ENCODE measurements at regions not wholly inside any gene's neighbourhood (a gene's known extent, or its start where the extent isn't known, plus 50 kb on each side); places are given as distances from the start of the nearest gene placed in this dataset.

DNA sequence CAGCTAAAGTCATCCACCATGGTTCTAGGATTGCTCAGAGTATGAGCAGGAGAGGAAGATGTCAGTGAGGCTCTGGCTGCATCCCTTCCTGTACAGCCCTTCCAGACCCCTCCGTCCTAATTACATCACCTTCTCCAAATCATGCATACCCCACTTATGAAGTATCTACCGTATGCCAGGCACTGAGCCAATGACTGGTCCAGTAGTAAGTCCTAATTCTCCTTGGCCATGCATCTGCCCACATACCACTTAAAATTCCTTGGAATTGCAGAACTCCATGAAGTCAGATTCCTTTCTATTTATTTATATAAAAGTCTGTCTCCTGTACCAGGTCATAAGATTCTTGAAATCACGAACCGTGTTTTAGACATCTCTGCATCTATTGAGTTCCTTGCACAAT lies 106.1 kb downstream of the SEC16B start:
- Histone ChIP-seq H3K79me2 (replicated peaks; ENCODE audit: insufficient read depth, low read length) (no peaks in the 10 kb centered on the region), H3K36me3 (ENCODE audit: insufficient read depth, low read length) (no peaks in the 10 kb centered on the region), H3K9me3 (ENCODE audit: low read length) (no peaks in the 10 kb centered on the region), H4K20me1 (ENCODE audit: insufficient read depth) (no peaks in the 10 kb centered on the region), H3K27me3 (ENCODE audit: insufficient read depth, low read depth, low read length) (no peaks in the 10 kb centered on the region), H2AFZ (ENCODE audit: low read depth, low read length) (no peak overlapping the region), H3K4me2 (ENCODE audit: low read length) (no peak overlapping the region), H3K27ac (ENCODE audit: low read length) (no peak overlapping the region), H3K9me2 (ENCODE audit: insufficient read depth, low read length) (no peaks in the 10 kb centered on the region), H3F3A (ENCODE audit: insufficient read depth, low read length, poor library complexity, severe bottlenecking) (no peaks in the 10 kb centered on the region), H3K9ac (ENCODE audit: low read length) (no peak overlapping the region), H3K4me3 (ENCODE audit: low read length) (no peak overlapping the region)
- no peak for TF ChIP-seq RAD21 (conservative IDR thresholded peaks at IDR 0.05)
- no peak for TF ChIP-seq MXI1 (conservative IDR thresholded peaks at IDR 0.05; ENCODE audit: poor library complexity, severe bottlenecking)
- TF ChIP-seq EZH2 (IDR thresholded peaks at IDR 0.05; ENCODE audit: borderline replicate concordance, insufficient read depth, low read length, poor library complexity, severe bottlenecking): no peak
- no peak for TF ChIP-seq SMC3 (conservative IDR thresholded peaks at IDR 0.05; ENCODE audit: poor library complexity)
- TF ChIP-seq, protein P1, sequence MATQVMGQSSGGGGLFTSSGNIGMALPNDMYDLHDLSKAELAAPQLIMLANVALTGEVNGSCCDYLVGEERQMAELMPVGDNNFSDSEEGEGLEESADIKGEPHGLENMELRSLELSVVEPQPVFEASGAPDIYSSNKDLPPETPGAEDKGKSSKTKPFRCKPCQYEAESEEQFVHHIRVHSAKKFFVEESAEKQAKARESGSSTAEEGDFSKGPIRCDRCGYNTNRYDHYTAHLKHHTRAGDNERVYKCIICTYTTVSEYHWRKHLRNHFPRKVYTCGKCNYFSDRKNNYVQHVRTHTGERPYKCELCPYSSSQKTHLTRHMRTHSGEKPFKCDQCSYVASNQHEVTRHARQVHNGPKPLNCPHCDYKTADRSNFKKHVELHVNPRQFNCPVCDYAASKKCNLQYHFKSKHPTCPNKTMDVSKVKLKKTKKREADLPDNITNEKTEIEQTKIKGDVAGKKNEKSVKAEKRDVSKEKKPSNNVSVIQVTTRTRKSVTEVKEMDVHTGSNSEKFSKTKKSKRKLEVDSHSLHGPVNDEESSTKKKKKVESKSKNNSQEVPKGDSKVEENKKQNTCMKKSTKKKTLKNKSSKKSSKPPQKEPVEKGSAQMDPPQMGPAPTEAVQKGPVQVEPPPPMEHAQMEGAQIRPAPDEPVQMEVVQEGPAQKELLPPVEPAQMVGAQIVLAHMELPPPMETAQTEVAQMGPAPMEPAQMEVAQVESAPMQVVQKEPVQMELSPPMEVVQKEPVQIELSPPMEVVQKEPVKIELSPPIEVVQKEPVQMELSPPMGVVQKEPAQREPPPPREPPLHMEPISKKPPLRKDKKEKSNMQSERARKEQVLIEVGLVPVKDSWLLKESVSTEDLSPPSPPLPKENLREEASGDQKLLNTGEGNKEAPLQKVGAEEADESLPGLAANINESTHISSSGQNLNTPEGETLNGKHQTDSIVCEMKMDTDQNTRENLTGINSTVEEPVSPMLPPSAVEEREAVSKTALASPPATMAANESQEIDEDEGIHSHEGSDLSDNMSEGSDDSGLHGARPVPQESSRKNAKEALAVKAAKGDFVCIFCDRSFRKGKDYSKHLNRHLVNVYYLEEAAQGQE (IDR thresholded peaks at IDR 0.05; ENCODE audit: borderline replicate concordance): no peak
- TF ChIP-seq EP300 (conservative IDR thresholded peaks at IDR 0.05; ENCODE audit: poor library complexity, severe bottlenecking): no peak
- no peak for TF ChIP-seq POLR2AphosphoS5 (IDR thresholded peaks at IDR 0.05)
- TF ChIP-seq TAF1 (IDR thresholded peaks at IDR 0.05; ENCODE audit: low read depth): no peak
- TF ChIP-seq, protein P2, sequence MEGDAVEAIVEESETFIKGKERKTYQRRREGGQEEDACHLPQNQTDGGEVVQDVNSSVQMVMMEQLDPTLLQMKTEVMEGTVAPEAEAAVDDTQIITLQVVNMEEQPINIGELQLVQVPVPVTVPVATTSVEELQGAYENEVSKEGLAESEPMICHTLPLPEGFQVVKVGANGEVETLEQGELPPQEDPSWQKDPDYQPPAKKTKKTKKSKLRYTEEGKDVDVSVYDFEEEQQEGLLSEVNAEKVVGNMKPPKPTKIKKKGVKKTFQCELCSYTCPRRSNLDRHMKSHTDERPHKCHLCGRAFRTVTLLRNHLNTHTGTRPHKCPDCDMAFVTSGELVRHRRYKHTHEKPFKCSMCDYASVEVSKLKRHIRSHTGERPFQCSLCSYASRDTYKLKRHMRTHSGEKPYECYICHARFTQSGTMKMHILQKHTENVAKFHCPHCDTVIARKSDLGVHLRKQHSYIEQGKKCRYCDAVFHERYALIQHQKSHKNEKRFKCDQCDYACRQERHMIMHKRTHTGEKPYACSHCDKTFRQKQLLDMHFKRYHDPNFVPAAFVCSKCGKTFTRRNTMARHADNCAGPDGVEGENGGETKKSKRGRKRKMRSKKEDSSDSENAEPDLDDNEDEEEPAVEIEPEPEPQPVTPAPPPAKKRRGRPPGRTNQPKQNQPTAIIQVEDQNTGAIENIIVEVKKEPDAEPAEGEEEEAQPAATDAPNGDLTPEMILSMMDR (IDR thresholded peaks at IDR 0.05; ENCODE audit: poor library complexity, severe bottlenecking): no peak

DNA sequence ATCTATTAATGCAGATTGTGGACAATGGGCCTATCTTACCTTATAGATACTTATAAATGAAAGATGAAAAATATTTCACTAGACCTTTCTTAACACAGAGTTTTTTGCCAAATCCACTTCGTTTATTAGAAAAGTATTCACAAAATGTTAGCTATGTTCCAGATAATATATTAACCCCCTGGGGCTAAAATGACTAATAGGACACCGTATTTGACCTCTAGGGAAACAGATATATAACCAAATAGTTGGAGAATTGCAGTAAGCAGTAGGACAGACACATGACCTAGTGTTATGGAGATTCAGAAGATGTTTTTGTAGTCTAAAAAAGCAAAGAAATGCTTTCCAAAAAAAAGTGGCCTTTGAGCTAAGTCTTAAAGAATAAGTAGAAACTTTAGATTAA lies 106.9 kb downstream of the SEC16B start:
- no peak overlapping the region for H3K4me3 ChIP-seq (ENCODE audit: low read length)
- H2AFZ ChIP-seq (ENCODE audit: low read depth, low read length): no peak overlapping the region
- no peaks in the 10 kb centered on the region for H3K9me2 ChIP-seq (ENCODE audit: insufficient read depth, low read length)
- no peaks in the 10 kb centered on the region for H3K9me3 ChIP-seq (ENCODE audit: low read length)
- H4K20me1 ChIP-seq (ENCODE audit: insufficient read depth): no peaks in the 10 kb centered on the region
- no peaks in the 10 kb centered on the region for H3F3A ChIP-seq (ENCODE audit: insufficient read depth, low read length, poor library complexity, severe bottlenecking)
- no peak overlapping the region for H3K27ac ChIP-seq (ENCODE audit: low read length)
- no peaks in the 10 kb centered on the region for H3K36me3 ChIP-seq (ENCODE audit: insufficient read depth, low read length)
- no peak overlapping the region for H3K4me2 ChIP-seq (ENCODE audit: low read length)
- no peaks in the 10 kb centered on the region for H3K27me3 ChIP-seq (ENCODE audit: insufficient read depth, low read depth, low read length)
- H3K79me2 ChIP-seq (replicated peaks; ENCODE audit: insufficient read depth, low read length): no peaks in the 10 kb centered on the region
- TF ChIP-seq, protein P1 (IDR thresholded peaks at IDR 0.05; ENCODE audit: borderline replicate concordance): no peak
- no peak for TF ChIP-seq MXI1 (conservative IDR thresholded peaks at IDR 0.05; ENCODE audit: poor library complexity, severe bottlenecking)
- TF ChIP-seq SMC3 (conservative IDR thresholded peaks at IDR 0.05; ENCODE audit: poor library complexity): no peak
- TF ChIP-seq TAF1 (IDR thresholded peaks at IDR 0.05; ENCODE audit: low read depth): no peak
- TF ChIP-seq RAD21 (conservative IDR thresholded peaks at IDR 0.05): no peak
- TF ChIP-seq, protein P2 (IDR thresholded peaks at IDR 0.05; ENCODE audit: poor library complexity, severe bottlenecking): no peak
- no peak for TF ChIP-seq EZH2 (IDR thresholded peaks at IDR 0.05; ENCODE audit: borderline replicate concordance, insufficient read depth, low read length, poor library complexity, severe bottlenecking)
- TF ChIP-seq EP300 (conservative IDR thresholded peaks at IDR 0.05; ENCODE audit: poor library complexity, severe bottlenecking): no peak
- no peak for TF ChIP-seq POLR2AphosphoS5 (IDR thresholded peaks at IDR 0.05)
- no peak overlapping the region for H3K9ac ChIP-seq (ENCODE audit: low read length)
